DND-41 (cell line): ENCODE measurements at regions not wholly inside any gene's neighbourhood (a gene's known extent, or its start where the extent isn't known, plus 50 kb on each side); places are given as distances from the start of the nearest gene placed in this dataset.

ENCODE experiments used
- ATAC-seq: fragments of 200-7000 bp; cut with Tn5 transposase; 3 replicates; pipeline ENCODE4 v1.9.1; 2021; ENCODE audit warnings: low read depth; ENCODE audit not compliant: insufficient read depth
- DNase-seq: peaks from one replicate; pipeline ENCODE4 v3.0.0-alpha.2; 2020
- H2AFZ ChIP-seq: 2 replicates; pipeline ENCODE4 v1.6.0; 2012; ENCODE audit warnings: low read depth, low read length
- H3K27ac ChIP-seq: 2 replicates; pipeline ENCODE4 v1.5.1; 2012; ENCODE audit warnings: low read length, inconsistent platforms
- H3K27me3 ChIP-seq: fragments of 200-600 bp; sonication (generic); 2 replicates; pipeline ENCODE4 v1.6.0; 2012; ENCODE audit warnings: low read length, mild to moderate bottlenecking, inconsistent platforms; ENCODE audit not compliant: insufficient read depth, poor library complexity
- H3K36me3 ChIP-seq: 2 replicates; pipeline ENCODE4 v1.5.1; 2012; ENCODE audit warnings: low read length, inconsistent platforms; ENCODE audit not compliant: insufficient read depth
- H3K4me1 ChIP-seq: 2 replicates; pipeline ENCODE4 v1.5.1; 2012; ENCODE audit warnings: mild to moderate bottlenecking, low read length; ENCODE audit not compliant: insufficient read depth
- H3K4me2 ChIP-seq: 2 replicates; pipeline ENCODE4 v1.6.0; 2012; ENCODE audit warnings: mild to moderate bottlenecking, moderate library complexity, low read length, inconsistent platforms; ENCODE audit not compliant: insufficient read depth
- H3K4me3 ChIP-seq, 2 experiments: fragments of 200-600 bp in 1 of 2; shearing (Covaris generic) in 1 of 2; 2 replicates each; pipeline ENCODE4 v1.5.1; 2012 to 2016; ENCODE audit warnings: inconsistent platforms in 2 of 2, low read length in 2 of 2, mild to moderate bottlenecking in 2 of 2, low read depth in 1 of 2, moderate library complexity in 1 of 2
- H3K79me2 ChIP-seq: 2 replicates; pipeline ENCODE4 v1.6.0; 2012; ENCODE audit warnings: low read length, inconsistent platforms; ENCODE audit not compliant: insufficient read depth
- H3K9ac ChIP-seq: 2 replicates; pipeline ENCODE4 v1.6.0; 2012; ENCODE audit warnings: low read depth, mild to moderate bottlenecking, inconsistent platforms, low read length, moderate library complexity
- H3K9me3 ChIP-seq: 2 replicates; pipeline ENCODE4 v1.5.1; 2012; ENCODE audit warnings: low read length, moderate library complexity, mild to moderate bottlenecking, inconsistent platforms; ENCODE audit not compliant: insufficient read depth, severe bottlenecking
- H4K20me1 ChIP-seq: 2 replicates; pipeline ENCODE4 v1.6.0; 2012; ENCODE audit warnings: low read length; ENCODE audit not compliant: insufficient read depth
- CTCF ChIP-seq: IDR thresholded peaks from 2 replicates; pipeline ENCODE4 v1.5.1; 2012; ENCODE audit warnings: borderline replicate concordance, low read length, moderate library complexity, mild to moderate bottlenecking; ENCODE audit not compliant: poor library complexity, severe bottlenecking; ENCODE audit errors: extremely low read depth
- EZH2 ChIP-seq: IDR thresholded peaks from 3 replicates; pipeline ENCODE4 v1.6.1; 2012; ENCODE audit warnings: borderline replicate concordance, low read depth, mild to moderate bottlenecking, moderate library complexity, low read length, inconsistent platforms; ENCODE audit not compliant: severe bottlenecking

- peak; percentile 4 for DNase-seq
- H3K9me3 ChIP-seq = no peaks in the 10 kb centered on the region
- ATAC-seq = no peak
- H3K4me1 ChIP-seq = no peaks in the 10 kb centered on the region
- no peaks in the 10 kb centered on the region for H3K36me3 ChIP-seq
- no peak overlapping the region for H3K9ac ChIP-seq
- no peak overlapping the region for H2AFZ ChIP-seq
- H3K79me2 ChIP-seq = no peaks in the 10 kb centered on the region
- no peak overlapping the region for H3K27ac ChIP-seq
- no peak overlapping the region for H3K4me2 ChIP-seq
- no peaks in the 10 kb centered on the region for H4K20me1 ChIP-seq
- no peaks in the 10 kb centered on the region for H3K27me3 ChIP-seq
- TF ChIP-seq CTCF (peak; percentile 49), EZH2 (no peak)
- no peak overlapping the region for H3K4me3 ChIP-seq
Measured at GRCh38 chrX:138191998-138192397, 519.5 kb downstream of the FGF13 start.

- H3K9me3 ChIP-seq = no peaks in the 10 kb centered on the region
- TF ChIP-seq EZH2 = no peak
- TF ChIP-seq CTCF = no peak
- no peaks in the 10 kb centered on the region for H3K4me1 ChIP-seq
- no peak overlapping the region for H3K4me2 ChIP-seq
- no peaks in the 10 kb centered on the region for H3K79me2 ChIP-seq
- H3K27ac ChIP-seq = no peak overlapping the region
- no peaks in the 10 kb centered on the region for H4K20me1 ChIP-seq
- ATAC-seq (no peak), DNase-seq (no peak)
- no peaks in the 10 kb centered on the region for H3K27me3 ChIP-seq
- no peak overlapping the region for H3K9ac ChIP-seq
- no peak overlapping the region for H2AFZ ChIP-seq
- no peaks in the 10 kb centered on the region for H3K36me3 ChIP-seq
- no peak overlapping the region for H3K4me3 ChIP-seq
Measured at GRCh38 chrX:138229718-138230117, 481.8 kb downstream of the FGF13 start.

GRCh38 chrX:138240266-138240665, 471.3 kb downstream of the FGF13 start:
- Histone ChIP-seq H4K20me1 (no peaks in the 10 kb centered on the region), H3K27me3 (no peaks in the 10 kb centered on the region), H3K36me3 (no peaks in the 10 kb centered on the region), H3K9ac (no peak overlapping the region), H3K4me3 (no peak overlapping the region), H3K4me2 (no peak overlapping the region), H3K9me3 (no peaks in the 10 kb centered on the region), H3K27ac (no peak overlapping the region), H3K79me2 (no peaks in the 10 kb centered on the region), H3K4me1 (no peaks in the 10 kb centered on the region), H2AFZ (no peak overlapping the region)
- no peak for TF ChIP-seq CTCF
- no peak for TF ChIP-seq EZH2
- ATAC-seq (no peak), DNase-seq (no peak)

- no peak overlapping the region for H2AFZ ChIP-seq
- H3K36me3 ChIP-seq = no peaks in the 10 kb centered on the region
- H3K4me2 ChIP-seq = no peak overlapping the region
- H3K27me3 ChIP-seq = no peaks in the 10 kb centered on the region
- DNase-seq (no peak), ATAC-seq (no peak)
- TF ChIP-seq EZH2 = no peak
- TF ChIP-seq CTCF = no peak
- H3K9ac ChIP-seq = no peak overlapping the region
- H4K20me1 ChIP-seq = no peaks in the 10 kb centered on the region
- no peak overlapping the region for H3K4me3 ChIP-seq
- H3K9me3 ChIP-seq = no peaks in the 10 kb centered on the region
- no peak overlapping the region for H3K27ac ChIP-seq
- H3K4me1 ChIP-seq = no peaks in the 10 kb centered on the region
- H3K79me2 ChIP-seq = no peaks in the 10 kb centered on the region
Measured at GRCh38 chrX:138254001-138254400, 457.5 kb downstream of the FGF13 start.
